ENCODE measurements at regions not wholly inside any gene's neighbourhood (a gene's known extent, or its start where the extent isn't known, plus 50 kb on each side); places are given as distances from the start of the nearest gene placed in this dataset.

GRCh38 chr2:118635891-118636290, 211.6 kb downstream of the EN1 start:
- DNase-seq (ENCODE audit: low spot score): no peak
- no peaks in the 10 kb centered on the region for H3K36me3 ChIP-seq (replicated peaks; ENCODE audit: insufficient read depth, low read depth)
- no peaks in the 10 kb centered on the region for H3K4me1 ChIP-seq (ENCODE audit: insufficient read depth)
- H3K9me3 ChIP-seq (ENCODE audit: low read depth): no peaks in the 10 kb centered on the region
- H3K4me3 ChIP-seq: no peak overlapping the region
- no peak overlapping the region for H3K27ac ChIP-seq
- no peak overlapping the region for H3K4me2 ChIP-seq
- H3K9me2 ChIP-seq (replicated peaks; ENCODE audit: insufficient read depth): no peaks in the 10 kb centered on the region
- no peaks in the 10 kb centered on the region for H3K27me3 ChIP-seq
- 58% methylated on average over 6 of the region's 6 CpGs for WGBS (ENCODE audit: low lambda C conversion rate, missing lambda C conversion rate)
- H4K20me1 ChIP-seq (ENCODE audit: insufficient read depth, poor library complexity, severe bottlenecking): no peaks in the 10 kb centered on the region
- no peaks in the 10 kb centered on the region for H3K79me2 ChIP-seq
- TF ChIP-seq CTCF (IDR thresholded peaks at IDR 0.05; ENCODE audit: poor library complexity) (no peak), EZH2 (IDR thresholded peaks at IDR 0.05; ENCODE audit: borderline replicate concordance) (no peak), EZH2phosphoT487 (IDR thresholded peaks at IDR 0.05; ENCODE audit: low read depth, severe bottlenecking, unreplicated experiment) (no peak)
- no peak overlapping the region for H2AFZ ChIP-seq

GRCh38 chr2:118634876-118635275, 212.6 kb downstream of the EN1 start:
- 58% methylated on average over 3 of the region's 3 CpGs for WGBS (ENCODE audit: low lambda C conversion rate, missing lambda C conversion rate)
- TF ChIP-seq EZH2phosphoT487 (IDR thresholded peaks at IDR 0.05; ENCODE audit: low read depth, severe bottlenecking, unreplicated experiment) (no peak), CTCF (IDR thresholded peaks at IDR 0.05; ENCODE audit: poor library complexity) (no peak), EZH2 (IDR thresholded peaks at IDR 0.05; ENCODE audit: borderline replicate concordance) (no peak)
- Histone ChIP-seq H2AFZ (no peak overlapping the region), H4K20me1 (ENCODE audit: insufficient read depth, poor library complexity, severe bottlenecking) (no peaks in the 10 kb centered on the region), H3K27ac (no peak overlapping the region), H3K4me2 (no peak overlapping the region), H3K4me3 (no peak overlapping the region), H3K9me2 (replicated peaks; ENCODE audit: insufficient read depth) (no peaks in the 10 kb centered on the region), H3K36me3 (replicated peaks; ENCODE audit: insufficient read depth, low read depth) (no peaks in the 10 kb centered on the region), H3K27me3 (no peaks in the 10 kb centered on the region), H3K4me1 (ENCODE audit: insufficient read depth) (no peaks in the 10 kb centered on the region), H3K9me3 (ENCODE audit: low read depth) (no peaks in the 10 kb centered on the region), H3K79me2 (no peaks in the 10 kb centered on the region)
- no peak for DNase-seq (ENCODE audit: low spot score)

DNA sequence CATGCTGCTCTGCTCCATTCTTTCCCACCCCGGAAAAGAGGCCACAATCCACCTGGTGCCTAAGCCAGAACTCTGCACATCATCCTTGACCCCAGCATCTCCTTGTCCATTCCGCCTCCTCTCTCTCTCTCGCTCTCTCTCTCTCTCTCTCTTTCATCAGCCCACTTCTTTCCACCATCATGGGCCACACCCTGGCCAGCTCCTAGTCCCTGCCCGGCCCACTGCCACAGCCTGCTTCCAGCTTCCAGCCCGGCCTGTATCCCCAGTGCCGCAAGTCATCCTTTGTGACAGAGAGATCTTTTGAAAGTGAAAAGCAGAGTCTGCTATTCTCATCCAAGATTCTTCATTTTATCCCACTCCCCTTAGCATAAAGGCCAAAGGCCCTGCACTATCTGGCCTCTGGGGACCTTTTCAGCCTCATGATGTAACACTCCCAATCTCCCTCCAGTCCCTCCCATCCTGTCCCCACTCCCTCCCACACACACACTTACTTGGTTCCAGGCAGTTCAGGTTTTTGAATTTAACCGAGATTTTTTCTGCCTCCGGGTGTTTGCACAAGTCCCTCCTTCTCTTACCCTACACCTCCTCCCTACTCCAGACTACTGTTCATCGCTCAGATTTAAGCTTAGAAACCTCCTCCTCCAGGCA, 214.0 kb downstream of the EN1 start:
- no peak overlapping the region for H3K27ac ChIP-seq
- H4K20me1 ChIP-seq (ENCODE audit: insufficient read depth, poor library complexity, severe bottlenecking): no peaks in the 10 kb centered on the region
- H3K36me3 ChIP-seq (replicated peaks; ENCODE audit: insufficient read depth, low read depth): no peaks in the 10 kb centered on the region
- no peak overlapping the region for H2AFZ ChIP-seq
- H3K9me3 ChIP-seq (ENCODE audit: low read depth): no peaks in the 10 kb centered on the region
- no peaks in the 10 kb centered on the region for H3K4me1 ChIP-seq (ENCODE audit: insufficient read depth)
- no peak overlapping the region for H3K4me3 ChIP-seq
- TF ChIP-seq CTCF (IDR thresholded peaks at IDR 0.05; ENCODE audit: poor library complexity) (no peak), EZH2 (IDR thresholded peaks at IDR 0.05; ENCODE audit: borderline replicate concordance) (no peak), EZH2phosphoT487 (IDR thresholded peaks at IDR 0.05; ENCODE audit: low read depth, severe bottlenecking, unreplicated experiment) (no peak)
- 93% methylated on average over 9 of the region's 9 CpGs for WGBS (ENCODE audit: low lambda C conversion rate, missing lambda C conversion rate)
- H3K79me2 ChIP-seq: no peaks in the 10 kb centered on the region
- H3K9me2 ChIP-seq (replicated peaks; ENCODE audit: insufficient read depth): no peaks in the 10 kb centered on the region
- H3K27me3 ChIP-seq: no peaks in the 10 kb centered on the region
- H3K4me2 ChIP-seq: no peak overlapping the region
- DNase-seq (ENCODE audit: low spot score): no peak

Data from hepatocyte (in vitro differentiated cells).